Endodermal cell (in vitro differentiated cells): ENCODE measurements at regions not wholly inside any gene's neighbourhood (a gene's known extent, or its start where the extent isn't known, plus 50 kb on each side); places are given as distances from the start of the nearest gene placed in this dataset.

ENCODE experiments used
- DNase-seq: peaks from one replicate; pipeline ENCODE4 v3.0.0-alpha.2; 2017
- H3K27ac ChIP-seq: 2 replicates; pipeline ENCODE4 v1.5.1; 2013; ENCODE audit warnings: mild to moderate bottlenecking, low read depth, low read length, moderate library complexity
- H3K27me3 ChIP-seq: 2 replicates; pipeline ENCODE4 v1.6.1; 2013; ENCODE audit warnings: mild to moderate bottlenecking, low read length, moderate library complexity; ENCODE audit not compliant: insufficient read depth, control insufficient read depth, poor library complexity, severe bottlenecking
- H3K36me3 ChIP-seq: 2 replicates; pipeline ENCODE4 v1.7.0; 2013; ENCODE audit warnings: mild to moderate bottlenecking, low read length, moderate library complexity; ENCODE audit not compliant: control insufficient read depth, insufficient read depth
- H3K4me1 ChIP-seq: one replicate; pipeline ENCODE4 v1.7.0; 2013; ENCODE audit warnings: low read length; ENCODE audit not compliant: control insufficient read depth, insufficient read depth
- H3K4me3 ChIP-seq: 2 replicates; pipeline ENCODE4 v1.5.1; 2013; ENCODE audit warnings: mild to moderate bottlenecking, low read length, moderate library complexity
- H3K9ac ChIP-seq: 2 replicates; pipeline ENCODE4 v1.6.1; 2013; ENCODE audit warnings: mild to moderate bottlenecking, low read length, moderate library complexity; ENCODE audit not compliant: poor library complexity, severe bottlenecking; ENCODE audit errors: extremely low read depth
- H3K9me3 ChIP-seq: 2 replicates; pipeline ENCODE4 v1.6.1; 2013; ENCODE audit warnings: mild to moderate bottlenecking, low read length, moderate library complexity; ENCODE audit not compliant: control insufficient read depth
- H3K27ac Mint-ChIP-seq: 2 replicates; pipeline ENCODE4 v1.8.0; 2020; ENCODE audit warnings: mixed read lengths
- H3K27me3 Mint-ChIP-seq: 2 replicates; pipeline ENCODE4 v1.8.0; 2021; ENCODE audit warnings: mild to moderate bottlenecking, mixed read lengths; ENCODE audit not compliant: insufficient read depth
- H3K36me3 Mint-ChIP-seq: 2 replicates; pipeline ENCODE4 v1.8.0; 2020; ENCODE audit warnings: low read depth, mixed read lengths
- H3K4me1 Mint-ChIP-seq: 2 replicates; pipeline ENCODE4 v1.8.0; 2020; ENCODE audit warnings: mixed read lengths
- H3K4me3 Mint-ChIP-seq: 2 replicates; pipeline ENCODE4 v1.8.0; 2020; ENCODE audit warnings: mild to moderate bottlenecking, moderate library complexity, mixed read lengths
- H3K9me3 Mint-ChIP-seq: 2 replicates; pipeline ENCODE4 v1.8.0; 2020; ENCODE audit warnings: mild to moderate bottlenecking, mixed read lengths
- CTCF ChIP-seq: fragments of 200-600 bp; sonication (generic); conservative IDR thresholded peaks from 2 replicates; pipeline ENCODE4 v1.5.0; 2021; ENCODE audit warnings: antibody characterized with exemption, mild to moderate bottlenecking
- WGBS, 2 experiments: methylation state at CpG; one replicate each; pipeline versions ENCODE4 v1.1.5 to v1.1.7; 2013; ENCODE audit warnings: missing lambda C conversion rate in 2 of 2, mixed read lengths in 1 of 2; ENCODE audit not compliant: insufficient coverage in 1 of 2, insufficient read length in 1 of 2; 5-methylcytosine and 5-hydroxymethylcytosine counted together

- Histone ChIP-seq H3K9ac (no peak overlapping the region), H3K4me3 (no peak overlapping the region), H3K27ac (no peak overlapping the region), H3K27me3 (no peaks in the 10 kb centered on the region), H3K9me3 (no peaks in the 10 kb centered on the region), H3K36me3 (no peaks in the 10 kb centered on the region), H3K4me1 (no peaks in the 10 kb centered on the region)
- H3K9me3 Mint-ChIP-seq, result no peaks in the 10 kb centered on the region
- TF ChIP-seq CTCF, result no peak
- peaks cover 2% of the 10 kb centered on the region for H3K36me3 Mint-ChIP-seq
- DNase-seq, result no peak
- 86 to 93% methylated on average over 1 to 3 of the region's 3 CpGs for WGBS, 2 experiments
- H3K27ac Mint-ChIP-seq, result no peak overlapping the region
- H3K4me1 Mint-ChIP-seq, result peaks cover 5% of the 10 kb centered on the region
- no peaks in the 10 kb centered on the region for H3K27me3 Mint-ChIP-seq
- no peak overlapping the region for H3K4me3 Mint-ChIP-seq
Measured at GRCh38 chr2:144265654-144266053, 254.3 kb downstream of the ZEB2 start.

- no peak for TF ChIP-seq CTCF
- 80 to 100% methylated on average over 1 to 2 of the region's 2 CpGs for WGBS, 2 experiments
Measured at GRCh38 chr2:144261966-144262365, 258.0 kb downstream of the ZEB2 start.

GRCh38 chr2:144261336-144261735 is 258.6 kb downstream of the ZEB2 start:
- H3K9me3 Mint-ChIP-seq, result peaks cover 25% of the 10 kb centered on the region
- Histone ChIP-seq H3K4me1 (no peaks in the 10 kb centered on the region), H3K36me3 (no peaks in the 10 kb centered on the region), H3K9me3 (peaks cover 28% of the 10 kb centered on the region), H3K4me3 (no peak overlapping the region), H3K9ac (no peak overlapping the region), H3K27ac (no peak overlapping the region), H3K27me3 (no peaks in the 10 kb centered on the region)
- no peaks in the 10 kb centered on the region for H3K27me3 Mint-ChIP-seq
- no peak for DNase-seq
- 20 to 69% methylated on average over 1 to 2 of the region's 2 CpGs for WGBS, 2 experiments
- no peak for TF ChIP-seq CTCF
- H3K4me3 Mint-ChIP-seq, result no peak overlapping the region
- no peak overlapping the region for H3K27ac Mint-ChIP-seq
- H3K4me1 Mint-ChIP-seq, result no peaks in the 10 kb centered on the region
- H3K36me3 Mint-ChIP-seq, result peaks cover 12% of the 10 kb centered on the region

More at GRCh38 chr2:144261966-144262365, 258.0 kb downstream of the ZEB2 start:
- no peak overlapping the region for H3K4me3 Mint-ChIP-seq
- peaks cover 12% of the 10 kb centered on the region for H3K36me3 Mint-ChIP-seq
- peaks cover 20% of the 10 kb centered on the region for H3K9me3 Mint-ChIP-seq
- H3K27ac Mint-ChIP-seq, result no peak overlapping the region
- Histone ChIP-seq H3K9me3 (peaks cover 22% of the 10 kb centered on the region), H3K4me1 (no peaks in the 10 kb centered on the region), H3K36me3 (no peaks in the 10 kb centered on the region), H3K9ac (no peak overlapping the region), H3K27me3 (no peaks in the 10 kb centered on the region), H3K27ac (no peak overlapping the region), H3K4me3 (no peak overlapping the region)
- DNase-seq, result no peak
- peaks cover 2% of the 10 kb centered on the region for H3K4me1 Mint-ChIP-seq
- H3K27me3 Mint-ChIP-seq, result no peaks in the 10 kb centered on the region
